IMR-90 (cell line): ENCODE measurements at regions not wholly inside any gene's neighbourhood (a gene's known extent, or its start where the extent isn't known, plus 50 kb on each side); places are given as distances from the start of the nearest gene placed in this dataset.

Experiments used
- BHLHE40 ChIP-seq: fragments of 150-350 bp; IDR thresholded peaks from 2 replicates; pipeline ENCODE4 v1.6.1; 2016; ENCODE audit warnings: mild to moderate bottlenecking, low read depth, low read length
- CTCF ChIP-seq: conservative IDR thresholded peaks from 2 replicates; pipeline ENCODE4 v1.5.1; 2012; ENCODE audit warnings: mild to moderate bottlenecking, low read depth, low read length, improper control_type of control experiment
- ELK1 ChIP-seq: fragments of 150-350 bp; IDR thresholded peaks from 2 replicates; pipeline ENCODE4 v1.6.1; 2016; ENCODE audit warnings: low read depth, mild to moderate bottlenecking, low read length, moderate library complexity, borderline replicate concordance
- MAFK ChIP-seq: IDR thresholded peaks from 2 replicates; pipeline ENCODE4 v1.6.1; 2012; ENCODE audit warnings: low read depth, low read length, improper control_type of control experiment
- POLR2A ChIP-seq: IDR thresholded peaks from 2 replicates; pipeline ENCODE4 v1.6.1; 2012; ENCODE audit warnings: mild to moderate bottlenecking, low read depth, low read length
- RCOR1 ChIP-seq: IDR thresholded peaks from 2 replicates; pipeline ENCODE4 v1.6.1; 2012; ENCODE audit warnings: mild to moderate bottlenecking, low read length, improper control_type of control experiment; ENCODE audit not compliant: insufficient replicate concordance
- RFX5 ChIP-seq: IDR thresholded peaks from 2 replicates; pipeline ENCODE4 v1.8.0; 2012; ENCODE audit warnings: low read depth, mild to moderate bottlenecking, low read length, moderate library complexity
- SMC3 ChIP-seq: fragments of 150-350 bp; IDR thresholded peaks from 2 replicates; pipeline ENCODE4 v1.6.1; 2016; ENCODE audit warnings: low read depth, mild to moderate bottlenecking, antibody characterized with exemption, low read length, moderate library complexity
- USF2 ChIP-seq: fragments of 150-350 bp; IDR thresholded peaks from 2 replicates; pipeline ENCODE4 v1.6.1; 2017; ENCODE audit warnings: mild to moderate bottlenecking, antibody characterized with exemption, low read length, low read depth

- TF ChIP-seq CTCF: no peak
- no peak for TF ChIP-seq POLR2A
- TF ChIP-seq ELK1: no peak
- TF ChIP-seq USF2: no peak
- TF ChIP-seq RFX5: no peak
- peak; percentile 87 for TF ChIP-seq BHLHE40
- peak; percentile 39; the same call in 1 of the 2 replicates for TF ChIP-seq SMC3
- no peak for TF ChIP-seq MAFK
- no peak for TF ChIP-seq RCOR1
These were observed 74.6 kb upstream of the THBS2 start for GRCh38 chr6:169328112-169328801.
